DND-41 (cell line): ENCODE measurements at regions not wholly inside any gene's neighbourhood (a gene's known extent, or its start where the extent isn't known, plus 50 kb on each side); places are given as distances from the start of the nearest gene placed in this dataset.

Experiments used
- ATAC-seq: fragments of 200-7000 bp; cut with Tn5 transposase; 3 replicates; pipeline ENCODE4 v1.9.1; 2021; ENCODE audit warnings: low read depth; ENCODE audit not compliant: insufficient read depth
- DNase-seq: peaks from one replicate; pipeline ENCODE4 v3.0.0-alpha.2; 2020
- H2AFZ ChIP-seq: 2 replicates; pipeline ENCODE4 v1.6.0; 2012; ENCODE audit warnings: low read depth, low read length
- H3K27ac ChIP-seq: 2 replicates; pipeline ENCODE4 v1.5.1; 2012; ENCODE audit warnings: low read length, inconsistent platforms
- H3K27me3 ChIP-seq: fragments of 200-600 bp; sonication (generic); 2 replicates; pipeline ENCODE4 v1.6.0; 2012; ENCODE audit warnings: low read length, mild to moderate bottlenecking, inconsistent platforms; ENCODE audit not compliant: insufficient read depth, poor library complexity
- H3K36me3 ChIP-seq: 2 replicates; pipeline ENCODE4 v1.5.1; 2012; ENCODE audit warnings: low read length, inconsistent platforms; ENCODE audit not compliant: insufficient read depth
- H3K4me1 ChIP-seq: 2 replicates; pipeline ENCODE4 v1.5.1; 2012; ENCODE audit warnings: mild to moderate bottlenecking, low read length; ENCODE audit not compliant: insufficient read depth
- H3K4me2 ChIP-seq: 2 replicates; pipeline ENCODE4 v1.6.0; 2012; ENCODE audit warnings: mild to moderate bottlenecking, moderate library complexity, low read length, inconsistent platforms; ENCODE audit not compliant: insufficient read depth
- H3K4me3 ChIP-seq, 2 experiments: fragments of 200-600 bp in 1 of 2; shearing (Covaris generic) in 1 of 2; 2 replicates each; pipeline ENCODE4 v1.5.1; 2012 to 2016; ENCODE audit warnings: inconsistent platforms in 2 of 2, low read length in 2 of 2, mild to moderate bottlenecking in 2 of 2, low read depth in 1 of 2, moderate library complexity in 1 of 2
- H3K79me2 ChIP-seq: 2 replicates; pipeline ENCODE4 v1.6.0; 2012; ENCODE audit warnings: low read length, inconsistent platforms; ENCODE audit not compliant: insufficient read depth
- H3K9ac ChIP-seq: 2 replicates; pipeline ENCODE4 v1.6.0; 2012; ENCODE audit warnings: low read depth, mild to moderate bottlenecking, inconsistent platforms, low read length, moderate library complexity
- H3K9me3 ChIP-seq: 2 replicates; pipeline ENCODE4 v1.5.1; 2012; ENCODE audit warnings: low read length, moderate library complexity, mild to moderate bottlenecking, inconsistent platforms; ENCODE audit not compliant: insufficient read depth, severe bottlenecking
- H4K20me1 ChIP-seq: 2 replicates; pipeline ENCODE4 v1.6.0; 2012; ENCODE audit warnings: low read length; ENCODE audit not compliant: insufficient read depth
- EZH2 ChIP-seq: IDR thresholded peaks from 3 replicates; pipeline ENCODE4 v1.6.1; 2012; ENCODE audit warnings: borderline replicate concordance, low read depth, mild to moderate bottlenecking, moderate library complexity, low read length, inconsistent platforms; ENCODE audit not compliant: severe bottlenecking
- TF ChIP-seq, protein P1 (sequence below): IDR thresholded peaks from 2 replicates; pipeline ENCODE4 v1.5.1; 2012; ENCODE audit warnings: borderline replicate concordance, low read length, moderate library complexity, mild to moderate bottlenecking; ENCODE audit not compliant: poor library complexity, severe bottlenecking; ENCODE audit errors: extremely low read depth

DNA sequence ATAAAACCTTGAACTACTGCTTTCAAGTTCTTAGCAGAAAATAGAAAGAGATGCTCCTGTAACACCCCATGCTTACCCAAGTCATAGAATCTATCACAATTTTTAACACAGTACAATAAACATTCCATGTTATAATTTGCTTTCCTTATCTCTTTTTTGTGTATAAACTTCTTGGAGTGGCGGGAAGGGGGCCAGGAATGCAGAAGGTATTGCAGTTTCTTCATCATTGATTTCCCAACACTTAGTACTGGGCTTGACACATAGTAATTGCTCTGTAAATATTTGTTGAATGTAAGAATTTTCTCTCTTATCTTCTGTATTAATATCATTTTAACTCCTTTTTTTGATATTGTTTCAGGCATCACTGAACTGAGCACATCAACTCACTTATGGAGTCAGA lies 535.8 kb downstream of the KCTD12 start:
- Histone ChIP-seq H3K9ac (no peak overlapping the region), H3K4me2 (no peak overlapping the region), H3K4me1 (no peaks in the 10 kb centered on the region), H4K20me1 (no peaks in the 10 kb centered on the region), H3K4me3 (no peak overlapping the region), H2AFZ (no peak overlapping the region), H3K27ac (no peak overlapping the region), H3K36me3 (no peaks in the 10 kb centered on the region), H3K27me3 (no peaks in the 10 kb centered on the region), H3K79me2 (no peaks in the 10 kb centered on the region), H3K9me3 (no peaks in the 10 kb centered on the region)
- DNase-seq (no peak), ATAC-seq (no peak)
- TF ChIP-seq EZH2, result no peak
- TF ChIP-seq, protein P1, sequence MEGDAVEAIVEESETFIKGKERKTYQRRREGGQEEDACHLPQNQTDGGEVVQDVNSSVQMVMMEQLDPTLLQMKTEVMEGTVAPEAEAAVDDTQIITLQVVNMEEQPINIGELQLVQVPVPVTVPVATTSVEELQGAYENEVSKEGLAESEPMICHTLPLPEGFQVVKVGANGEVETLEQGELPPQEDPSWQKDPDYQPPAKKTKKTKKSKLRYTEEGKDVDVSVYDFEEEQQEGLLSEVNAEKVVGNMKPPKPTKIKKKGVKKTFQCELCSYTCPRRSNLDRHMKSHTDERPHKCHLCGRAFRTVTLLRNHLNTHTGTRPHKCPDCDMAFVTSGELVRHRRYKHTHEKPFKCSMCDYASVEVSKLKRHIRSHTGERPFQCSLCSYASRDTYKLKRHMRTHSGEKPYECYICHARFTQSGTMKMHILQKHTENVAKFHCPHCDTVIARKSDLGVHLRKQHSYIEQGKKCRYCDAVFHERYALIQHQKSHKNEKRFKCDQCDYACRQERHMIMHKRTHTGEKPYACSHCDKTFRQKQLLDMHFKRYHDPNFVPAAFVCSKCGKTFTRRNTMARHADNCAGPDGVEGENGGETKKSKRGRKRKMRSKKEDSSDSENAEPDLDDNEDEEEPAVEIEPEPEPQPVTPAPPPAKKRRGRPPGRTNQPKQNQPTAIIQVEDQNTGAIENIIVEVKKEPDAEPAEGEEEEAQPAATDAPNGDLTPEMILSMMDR, result no peak

DNA sequence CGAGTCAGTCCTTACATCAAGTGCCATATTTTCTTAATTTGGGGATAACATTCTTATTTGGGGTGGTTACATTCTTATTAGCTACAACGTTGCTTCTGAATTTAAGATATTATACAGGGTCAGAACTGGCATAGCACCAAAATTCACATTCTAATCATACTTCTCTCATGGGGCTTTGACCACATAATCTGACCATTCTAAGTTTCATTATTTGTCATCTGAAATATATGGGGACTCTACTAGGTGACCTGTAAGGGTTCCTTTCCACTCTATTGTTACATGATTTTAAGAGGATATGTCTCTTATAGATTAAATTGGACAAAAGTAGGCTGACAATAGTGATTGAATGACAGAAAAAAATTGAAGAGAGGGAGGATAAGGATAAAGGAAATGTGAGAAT lies 536.5 kb downstream of the KCTD12 start:
- no peak overlapping the region for H3K4me2 ChIP-seq
- no peak overlapping the region for H3K27ac ChIP-seq
- no peak for ATAC-seq
- H2AFZ ChIP-seq, result no peak overlapping the region
- H3K4me1 ChIP-seq, result no peaks in the 10 kb centered on the region
- DNase-seq, result no peak
- H3K9me3 ChIP-seq, result no peaks in the 10 kb centered on the region
- no peak overlapping the region for H3K9ac ChIP-seq
- H3K36me3 ChIP-seq, result no peaks in the 10 kb centered on the region
- H3K4me3 ChIP-seq, result no peak overlapping the region
- no peaks in the 10 kb centered on the region for H4K20me1 ChIP-seq
- H3K79me2 ChIP-seq, result no peaks in the 10 kb centered on the region
- H3K27me3 ChIP-seq, result no peaks in the 10 kb centered on the region
- TF ChIP-seq, protein P1, result no peak
- no peak for TF ChIP-seq EZH2

DNA sequence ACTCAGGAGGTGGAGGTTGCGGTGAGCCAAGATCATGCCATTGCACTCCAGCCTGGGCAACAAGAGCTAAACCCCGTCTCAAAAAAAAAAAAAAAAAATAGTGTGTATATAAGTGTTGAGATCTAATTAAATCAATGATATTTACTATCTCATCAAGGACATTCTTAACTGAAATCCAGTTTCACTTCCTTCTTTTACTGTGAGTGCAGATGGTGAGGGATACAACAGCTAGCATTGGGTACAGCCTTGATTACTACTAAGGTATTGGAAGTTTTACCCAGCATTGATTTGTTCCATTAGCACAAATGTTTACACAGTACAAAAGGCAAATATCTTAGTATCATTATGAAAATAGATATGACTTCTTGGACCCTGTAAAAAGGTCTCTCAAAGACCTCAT lies 546.6 kb downstream of the KCTD12 start:
- H3K9me3 ChIP-seq, result no peaks in the 10 kb centered on the region
- no peaks in the 10 kb centered on the region for H3K36me3 ChIP-seq
- no peak overlapping the region for H3K9ac ChIP-seq
- H3K4me2 ChIP-seq, result no peak overlapping the region
- H3K4me3 ChIP-seq, result no peak overlapping the region
- DNase-seq, result no peak
- TF ChIP-seq, protein P1, result no peak
- no peak for TF ChIP-seq EZH2
- no peak for ATAC-seq
- no peak overlapping the region for H2AFZ ChIP-seq
- no peaks in the 10 kb centered on the region for H4K20me1 ChIP-seq
- no peaks in the 10 kb centered on the region for H3K79me2 ChIP-seq
- H3K27ac ChIP-seq, result no peak overlapping the region
- no peaks in the 10 kb centered on the region for H3K4me1 ChIP-seq
- H3K27me3 ChIP-seq, result no peaks in the 10 kb centered on the region

DNA sequence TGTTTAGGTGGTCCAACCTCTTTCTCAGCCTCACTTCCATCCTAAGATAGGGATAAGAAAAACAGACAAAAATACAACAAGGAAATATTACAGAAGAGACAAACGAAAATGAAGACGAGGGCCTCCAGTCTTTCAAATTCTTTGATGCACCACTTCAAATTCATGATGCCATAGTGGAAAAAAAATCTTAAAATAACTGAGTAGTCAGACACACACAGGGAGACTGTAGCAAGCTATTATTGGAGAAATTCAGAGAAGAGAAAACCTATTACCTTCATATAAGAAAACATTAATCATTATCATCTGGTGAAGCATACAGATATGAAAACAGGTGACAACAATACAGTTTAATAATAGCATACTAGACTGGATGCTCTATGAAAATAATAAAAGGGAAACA lies 548.2 kb downstream of the KCTD12 start:
- H3K27me3 ChIP-seq, result no peaks in the 10 kb centered on the region
- H3K4me1 ChIP-seq, result no peaks in the 10 kb centered on the region
- no peaks in the 10 kb centered on the region for H3K9me3 ChIP-seq
- no peak overlapping the region for H3K4me3 ChIP-seq
- no peak overlapping the region for H2AFZ ChIP-seq
- H4K20me1 ChIP-seq, result no peaks in the 10 kb centered on the region
- H3K36me3 ChIP-seq, result no peaks in the 10 kb centered on the region
- no peak for DNase-seq
- no peak overlapping the region for H3K9ac ChIP-seq
- no peaks in the 10 kb centered on the region for H3K79me2 ChIP-seq
- H3K4me2 ChIP-seq, result no peak overlapping the region
- H3K27ac ChIP-seq, result no peak overlapping the region
- no peak for ATAC-seq
- no peak for TF ChIP-seq EZH2
- TF ChIP-seq, protein P1, result no peak
